Stimulated activated CD8-positive, alpha-beta memory T cell treated with anti-CD3 and anti-CD28 coated beads, Interleukin-2, amount 100 ng/mL, for 1 hour (primary cell): ENCODE measurements at regions not wholly inside any gene's neighbourhood (a gene's known extent, or its start where the extent isn't known, plus 50 kb on each side); places are given as distances from the start of the nearest gene placed in this dataset.
"Not testable (repeated sequence)": the region's sequence is repeated elsewhere in the genome, so short reads cannot be mapped to it uniquely, and the experiment has no call there.

Experiments
- DNase-seq, 2 donors: peaks; one replicate each; pipeline ENCODE4 v3.0.0-alpha.2; 2020; ENCODE audit warnings: low read depth in 2 of 2

- no peak for DNase-seq
Measured at GRCh38 chr2:17133052-17133671, 385.1 kb downstream of the RAD51AP2 start.

- DNase-seq: not testable (repeated sequence)
Measured at GRCh38 chr2:17130627-17131026, 387.6 kb downstream of the RAD51AP2 start.

- DNase-seq: no peak
Measured at GRCh38 chr2:17125989-17126620, 392.1 kb downstream of the RAD51AP2 start.

GRCh38 chr2:17124575-17125318 lies 393.5 kb downstream of the RAD51AP2 start:
- DNase-seq: no peak

- DNase-seq: no peak
Measured at GRCh38 chr2:17122887-17123501, 395.2 kb downstream of the RAD51AP2 start.

- DNase-seq: no peak
Measured at GRCh38 chr2:17115466-17115865, 402.8 kb downstream of the RAD51AP2 start.

GRCh38 chr2:17115042-17115441 lies 403.2 kb downstream of the RAD51AP2 start:
- DNase-seq: no peak

GRCh38 chr2:17107871-17108270 lies 410.4 kb downstream of the RAD51AP2 start:
- no peak for DNase-seq

- DNase-seq: no peak
Measured at GRCh38 chr2:17107151-17107550, 411.1 kb downstream of the RAD51AP2 start.

- no peak for DNase-seq
Measured at GRCh38 chr2:17106418-17106817, 411.8 kb downstream of the RAD51AP2 start.

GRCh38 chr2:17104454-17104853 lies 413.8 kb downstream of the RAD51AP2 start:
- DNase-seq: no peak

- DNase-seq: no peak
Measured at GRCh38 chr2:17101596-17101995, 416.6 kb downstream of the RAD51AP2 start.

GRCh38 chr2:17101091-17101490 lies 417.1 kb downstream of the RAD51AP2 start:
- no peak for DNase-seq

GRCh38 chr2:17095340-17095739 lies 422.9 kb downstream of the RAD51AP2 start:
- DNase-seq: no peak

GRCh38 chr2:17093712-17094111 lies 424.5 kb downstream of the RAD51AP2 start:
- DNase-seq: no peak

- no peak for DNase-seq
Measured at GRCh38 chr2:17086990-17087389, 421.4 kb upstream of the CYRIA start.

GRCh38 chr2:17085546-17086202 lies 420.0 kb upstream of the CYRIA start:
- no peak for DNase-seq

GRCh38 chr2:17084877-17085276 lies 419.2 kb upstream of the CYRIA start:
- DNase-seq: no peak

GRCh38 chr2:17083902-17084301 lies 418.3 kb upstream of the CYRIA start:
- no peak for DNase-seq

- no peak for DNase-seq
Measured at GRCh38 chr2:17079262-17079661, 413.6 kb upstream of the CYRIA start.

- DNase-seq: no peak
Measured at GRCh38 chr2:17076533-17076932, 410.9 kb upstream of the CYRIA start.

- no peak for DNase-seq
Measured at GRCh38 chr2:17070711-17071110, 405.1 kb upstream of the CYRIA start.
